CD14-positive monocyte (primary cell): ENCODE measurements at regions not wholly inside any gene's neighbourhood (a gene's known extent, or its start where the extent isn't known, plus 50 kb on each side); places are given as distances from the start of the nearest gene placed in this dataset.
"Not testable (repeated sequence)": the region's sequence is repeated elsewhere in the genome, so short reads cannot be mapped to it uniquely, and the experiment has no call there.

Source experiments
- DNase-seq, 3 donors: peaks; one replicate each; pipeline ENCODE4 v3.0.0-alpha.2; 2011 to 2022
- H2AFZ ChIP-seq: 2 replicates; pipeline ENCODE4 v1.6.0; 2012; ENCODE audit warnings: mild to moderate bottlenecking, low read depth, low read length, inconsistent platforms; ENCODE audit not compliant: insufficient read depth, poor library complexity, severe bottlenecking
- H3K27ac ChIP-seq, 2 donors: 1 replicate in 1 of 2; 2 replicates in 1 of 2; pipeline ENCODE4 v1.5.1; 2012 to 2013; ENCODE audit warnings: low read length in 2 of 2, control low read depth in 1 of 2, inconsistent platforms in 1 of 2, low read depth in 1 of 2, mild to moderate bottlenecking in 1 of 2
- H3K27me3 ChIP-seq, 2 donors: one replicate each; pipeline versions ENCODE4 v1.6.0 to v1.6.1; 2011 to 2013; ENCODE audit warnings: low read length in 2 of 2; ENCODE audit not compliant: control insufficient read depth in 2 of 2, insufficient read depth in 2 of 2
- H3K36me3 ChIP-seq, 2 donors: replicated peaks in 1 of 2; 1 replicate in 1 of 2; 2 replicates in 1 of 2; pipeline versions ENCODE4 v1.5.1 to v1.6.1; 2012 to 2013; ENCODE audit warnings: low read length in 2 of 2, control low read depth in 1 of 2, inconsistent platforms in 1 of 2, mild to moderate bottlenecking in 1 of 2; ENCODE audit not compliant: insufficient read depth in 2 of 2, control insufficient read depth in 1 of 2
- H3K4me1 ChIP-seq, 2 donors: 1 replicate in 1 of 2; 2 replicates in 1 of 2; pipeline versions ENCODE4 v1.5.1 to v1.6.1; 2012 to 2013; ENCODE audit warnings: low read length in 2 of 2, control low read depth in 1 of 2, inconsistent platforms in 1 of 2, mild to moderate bottlenecking in 1 of 2, moderate library complexity in 1 of 2; ENCODE audit not compliant: insufficient read depth in 2 of 2, control insufficient read depth in 1 of 2
- H3K4me2 ChIP-seq: replicated peaks from 2 replicates; pipeline ENCODE3; 2012; ENCODE audit warnings: low read length, moderate library complexity, mild to moderate bottlenecking; ENCODE audit not compliant: poor library complexity, severe bottlenecking; ENCODE audit errors: extremely low read depth
- H3K4me3 ChIP-seq, 3 experiments: fragments of 200-600 bp in 1 of 3; sonication (generic) in 1 of 3; replicated peaks in 1 of 3; 1 replicate in 2 of 3; 2 replicates in 1 of 3; pipeline ENCODE4 v1.5.1; 2011 to 2013; ENCODE audit warnings: low read length in 3 of 3, mild to moderate bottlenecking in 3 of 3, control low read depth in 2 of 3, low read depth in 2 of 3, inconsistent platforms in 1 of 3, moderate library complexity in 1 of 3
- H3K79me2 ChIP-seq: 2 replicates; pipeline ENCODE4 v1.6.0; 2012; ENCODE audit warnings: mild to moderate bottlenecking, control low read depth, inconsistent platforms, low read length, moderate library complexity; ENCODE audit not compliant: insufficient read depth
- H3K9ac ChIP-seq: 2 replicates; pipeline ENCODE4 v1.6.0; 2017; ENCODE audit warnings: low read length, mild to moderate bottlenecking; ENCODE audit not compliant: insufficient read depth, poor library complexity, severe bottlenecking
- H3K9me3 ChIP-seq, 2 donors: replicated peaks in 1 of 2; 1 replicate in 1 of 2; 2 replicates in 1 of 2; pipeline versions ENCODE4 v1.5.1 to v1.6.1; 2012 to 2013; ENCODE audit warnings: low read length in 2 of 2, control low read depth in 1 of 2; ENCODE audit not compliant: control insufficient read depth in 1 of 2, insufficient read depth in 1 of 2
- H4K20me1 ChIP-seq: 2 replicates; pipeline ENCODE4 v1.6.0; 2012; ENCODE audit warnings: mild to moderate bottlenecking, low read length, control low read depth, moderate library complexity; ENCODE audit not compliant: insufficient read depth
- H3K27ac Mint-ChIP-seq, 7 donors: one replicate each; pipeline ENCODE4 v1.8.0; 2020; ENCODE audit warnings: mild to moderate bottlenecking in 7 of 7, mixed read lengths in 7 of 7, moderate library complexity in 6 of 7, inconsistent platforms in 2 of 7
- H3K27me3 Mint-ChIP-seq, 3 donors: one replicate each; pipeline ENCODE4 v1.8.0; 2021 to 2022; ENCODE audit warnings: low read depth in 3 of 3, mild to moderate bottlenecking in 3 of 3, mixed read lengths in 3 of 3, moderate library complexity in 3 of 3, inconsistent platforms in 1 of 3
- H3K36me3 Mint-ChIP-seq, 2 donors: one replicate each; pipeline ENCODE4 v1.8.0; 2020; ENCODE audit warnings: mixed read lengths in 2 of 2, inconsistent platforms in 1 of 2, mild to moderate bottlenecking in 1 of 2
- H3K4me1 Mint-ChIP-seq: one replicate; pipeline ENCODE4 v1.8.0; 2020; ENCODE audit warnings: mild to moderate bottlenecking, mixed read lengths
- H3K4me3 Mint-ChIP-seq, 2 donors: one replicate each; pipeline ENCODE4 v1.8.0; 2020; ENCODE audit warnings: mild to moderate bottlenecking in 2 of 2, mixed read lengths in 2 of 2, moderate library complexity in 1 of 2
- H3K9me3 Mint-ChIP-seq, 7 donors: one replicate each; pipeline ENCODE4 v1.8.0; 2020 to 2022; ENCODE audit warnings: mixed read lengths in 7 of 7, mild to moderate bottlenecking in 6 of 7, moderate library complexity in 6 of 7, inconsistent platforms in 2 of 7
- WGBS: methylation state at CpG from one replicate; pipeline ENCODE4 v1.1.5; 2013; ENCODE audit warnings: missing lambda C conversion rate; ENCODE audit not compliant: insufficient coverage; 5-methylcytosine and 5-hydroxymethylcytosine counted together
- intact Hi-C, 2 donors: fragments of 100-400 bp; cut with micrococcal nuclease; formaldehyde crosslinking; loops; one replicate each; pipeline versions ENCODE4 v1.15.0 to v1.15.1; 2023
- TF ChIP-seq, protein P1 (sequence below): fragments of 200-600 bp; IDR thresholded peaks from one replicate; pipeline ENCODE4 v1.8.0; 2022; ENCODE audit warnings: antibody characterized with exemption, mild to moderate bottlenecking

DNA sequence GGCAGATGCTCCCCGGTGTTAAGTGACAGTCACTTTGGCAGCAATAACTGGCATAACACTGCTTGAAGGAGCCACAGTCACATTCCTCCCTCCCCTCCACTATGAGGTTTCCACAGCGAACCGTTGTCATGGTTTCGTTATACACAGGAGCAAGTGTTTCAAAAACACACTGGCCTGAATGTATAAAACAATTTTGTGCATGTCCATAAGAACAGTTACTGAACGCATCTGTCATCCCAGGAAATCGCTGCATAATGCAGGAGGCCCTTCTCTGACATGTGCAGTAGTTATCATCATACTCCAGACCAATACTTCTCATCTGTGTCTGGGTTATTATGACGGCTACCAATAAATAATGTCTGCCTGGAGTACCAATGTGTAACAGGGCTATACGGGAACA, 444.4 kb downstream of the TMEM121 start:
- H2AFZ ChIP-seq, H3K9ac ChIP-seq, H3K36me3 Mint-ChIP-seq, H3K9me3 Mint-ChIP-seq, H3K4me3 Mint-ChIP-seq, H4K20me1 ChIP-seq, H3K9me3 ChIP-seq, intact Hi-C loops, H3K27me3 Mint-ChIP-seq, H3K4me3 ChIP-seq, H3K36me3 ChIP-seq, H3K4me2 ChIP-seq, H3K27me3 ChIP-seq, H3K27ac ChIP-seq, DNase-seq, H3K79me2 ChIP-seq: not testable (repeated sequence)
- peaks cover 33% of the 10 kb centered on the region for H3K4me1 Mint-ChIP-seq
- H3K27ac Mint-ChIP-seq: peak overlapping the region in 1 of 7 donors; percentile 19
- WGBS: 50% methylated on average over 3 of the region's 8 CpGs
- peaks cover 27 to 29% of the 10 kb centered on the region in 2 donors for H3K4me1 ChIP-seq

DNA sequence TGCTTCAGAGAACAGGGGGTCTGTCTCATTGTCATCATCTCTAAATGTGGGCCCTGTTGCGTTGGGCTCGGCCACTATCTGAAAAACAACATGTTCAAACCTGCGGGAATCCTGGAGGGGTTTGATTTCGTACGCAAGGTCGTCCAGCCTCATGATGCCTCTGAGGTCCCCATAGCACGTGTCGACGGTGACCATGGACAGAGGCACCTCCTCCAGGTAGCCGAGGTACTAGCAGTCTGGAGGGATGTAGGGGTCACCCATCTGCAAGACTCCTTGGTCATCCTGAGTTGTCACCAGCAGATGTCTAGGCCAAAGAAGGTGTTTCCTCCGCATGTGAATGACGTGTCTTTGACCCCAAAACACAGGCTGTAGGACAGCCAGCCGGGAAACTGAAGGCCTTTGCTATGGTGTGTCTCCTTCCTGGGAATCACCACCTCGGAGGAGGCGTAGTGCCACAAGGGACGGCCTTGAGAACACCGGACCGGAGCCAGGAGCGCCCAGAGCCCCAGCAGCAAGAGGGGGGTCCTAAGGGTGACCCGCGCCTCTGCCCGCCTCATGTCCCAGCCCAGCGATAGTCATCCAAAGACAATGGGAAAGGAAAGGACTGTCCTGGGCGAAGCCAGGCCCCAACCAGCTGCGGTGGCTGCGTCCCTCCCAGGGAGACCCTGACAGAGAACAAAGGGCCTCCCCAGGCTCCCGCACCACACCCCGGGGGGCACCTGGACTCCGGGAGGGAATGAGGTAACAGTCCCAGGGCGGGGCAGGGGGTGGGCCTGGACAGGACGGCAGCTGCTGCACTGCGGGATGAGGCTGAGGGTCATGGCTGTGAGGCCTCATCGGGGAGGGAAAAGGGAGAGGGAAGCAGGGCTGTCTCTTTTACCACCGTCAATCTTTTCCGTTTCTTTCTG, 445.5 kb downstream of the TMEM121 start:
- H3K9me3 ChIP-seq: no peaks in the 10 kb centered on the region
- no peak overlapping the region for H3K4me3 Mint-ChIP-seq
- no peak overlapping the region for H2AFZ ChIP-seq
- DNase-seq: no peak
- H3K36me3 ChIP-seq: no peaks in the 10 kb centered on the region
- peaks cover 27 to 28% of the 10 kb centered on the region in 2 donors for H3K4me1 ChIP-seq
- peaks cover 28% of the 10 kb centered on the region for H3K4me1 Mint-ChIP-seq
- peak overlapping the region in 1 of 7 donors; percentile 54 for H3K27ac Mint-ChIP-seq
- no peak overlapping the region for H3K27ac ChIP-seq
- no peaks in the 10 kb centered on the region for H4K20me1 ChIP-seq
- H3K9ac ChIP-seq: no peak overlapping the region
- H3K79me2 ChIP-seq: no peaks in the 10 kb centered on the region
- no peak overlapping the region for H3K4me3 ChIP-seq
- TF ChIP-seq, protein P1, sequence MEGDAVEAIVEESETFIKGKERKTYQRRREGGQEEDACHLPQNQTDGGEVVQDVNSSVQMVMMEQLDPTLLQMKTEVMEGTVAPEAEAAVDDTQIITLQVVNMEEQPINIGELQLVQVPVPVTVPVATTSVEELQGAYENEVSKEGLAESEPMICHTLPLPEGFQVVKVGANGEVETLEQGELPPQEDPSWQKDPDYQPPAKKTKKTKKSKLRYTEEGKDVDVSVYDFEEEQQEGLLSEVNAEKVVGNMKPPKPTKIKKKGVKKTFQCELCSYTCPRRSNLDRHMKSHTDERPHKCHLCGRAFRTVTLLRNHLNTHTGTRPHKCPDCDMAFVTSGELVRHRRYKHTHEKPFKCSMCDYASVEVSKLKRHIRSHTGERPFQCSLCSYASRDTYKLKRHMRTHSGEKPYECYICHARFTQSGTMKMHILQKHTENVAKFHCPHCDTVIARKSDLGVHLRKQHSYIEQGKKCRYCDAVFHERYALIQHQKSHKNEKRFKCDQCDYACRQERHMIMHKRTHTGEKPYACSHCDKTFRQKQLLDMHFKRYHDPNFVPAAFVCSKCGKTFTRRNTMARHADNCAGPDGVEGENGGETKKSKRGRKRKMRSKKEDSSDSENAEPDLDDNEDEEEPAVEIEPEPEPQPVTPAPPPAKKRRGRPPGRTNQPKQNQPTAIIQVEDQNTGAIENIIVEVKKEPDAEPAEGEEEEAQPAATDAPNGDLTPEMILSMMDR: no peak
- no peaks in the 10 kb centered on the region for H3K27me3 ChIP-seq
- no peaks in the 10 kb centered on the region for H3K36me3 Mint-ChIP-seq
- peaks cover 2 to 4% (median 2%) of the 10 kb centered on the region in 3 donors for H3K27me3 Mint-ChIP-seq
- H3K9me3 Mint-ChIP-seq: peaks cover 0 to 2% (median 0%) of the 10 kb centered on the region in 7 donors
- 93% methylated on average over 19 of the region's 35 CpGs for WGBS
- no peak overlapping the region for H3K4me2 ChIP-seq
- intact Hi-C loops: no loop called here
